Panc1 (cell line): ENCODE measurements at regions not wholly inside any gene's neighbourhood (a gene's known extent, or its start where the extent isn't known, plus 50 kb on each side); places are given as distances from the start of the nearest gene placed in this dataset.

Experiments used
- ATAC-seq: fragments of 200-7000 bp; cut with Tn5 transposase; 2 replicates; pipeline ENCODE4 v1.9.1; 2020; ENCODE audit warnings: mild to moderate bottlenecking, moderate library complexity
- BruUV-seq: library from RNA; stranded (reverse); fragments of 400-500 nt; replicated peaks from 2 replicates; lab custom pipeline; 2021; lab: Mats Ljungman, UMichigan
- CTCF ChIA-PET: fragments of 300-600 bp; sonication (Branson Sonifier 250); formaldehyde crosslinking; loops from one replicate; lab custom pipeline; 2022; ENCODE audit warnings: antibody characterized with exemption; lab: Charles Lee
- POLR2A ChIA-PET: fragments of 300-600 bp; sonication (Branson Sonifier 250); formaldehyde crosslinking; loops from one replicate; lab custom pipeline; 2022; ENCODE audit warnings: antibody characterized with exemption; lab: Charles Lee
- DNase-seq: peaks from one replicate; pipeline ENCODE4 v3.0.0-alpha.2; 2010; ENCODE audit warnings: low read depth, low spot score
- H3K27ac ChIP-seq: 2 replicates; pipeline ENCODE4 v1.5.1; 2011; ENCODE audit warnings: mild to moderate bottlenecking, low read length, inconsistent platforms
- H3K27me3 ChIP-seq: fragments of 200-500 bp; sonication (Bioruptor generic); 2 replicates; pipeline ENCODE4 v1.6.0; 2014; ENCODE audit warnings: low read length, inconsistent platforms; ENCODE audit not compliant: control insufficient read depth, insufficient read depth
- H3K36me3 ChIP-seq: fragments of 200-500 bp; sonication (Bioruptor generic); 2 replicates; pipeline ENCODE4 v1.5.1; 2014; ENCODE audit warnings: inconsistent platforms, mild to moderate bottlenecking, low read length, moderate library complexity; ENCODE audit not compliant: control insufficient read depth, insufficient read depth
- H3K4me1 ChIP-seq: 2 replicates; pipeline ENCODE4 v1.5.1; 2011; ENCODE audit warnings: inconsistent platforms, mild to moderate bottlenecking, low read length, moderate library complexity; ENCODE audit not compliant: control insufficient read depth, insufficient read depth
- H3K4me3 ChIP-seq, 2 experiments: 2 replicates each; pipeline ENCODE4 v1.5.1; 2011 to 2012; ENCODE audit warnings: low read depth in 2 of 2, low read length in 2 of 2, mild to moderate bottlenecking in 2 of 2, inconsistent platforms in 1 of 2, moderate library complexity in 1 of 2
- H3K9me3 ChIP-seq: fragments of 200-500 bp; sonication (Bioruptor generic); 2 replicates; pipeline ENCODE4 v1.5.1; 2014; ENCODE audit warnings: low read depth, mild to moderate bottlenecking, inconsistent platforms, low read length, moderate library complexity; ENCODE audit not compliant: control insufficient read depth, insufficient read depth
- POLR2AphosphoS5 ChIP-seq: IDR thresholded peaks from 2 replicates; pipeline ENCODE4 v1.6.1; 2012; ENCODE audit warnings: mild to moderate bottlenecking, low read depth, low read length, moderate library complexity
- SIN3A ChIP-seq: IDR thresholded peaks from 2 replicates; pipeline ENCODE4 v1.6.1; 2012; ENCODE audit warnings: low read depth, mild to moderate bottlenecking, low read length, moderate library complexity, borderline replicate concordance; ENCODE audit not compliant: insufficient read depth
- TCF7L2 ChIP-seq: IDR thresholded peaks from 2 replicates; pipeline ENCODE4 v1.6.1; 2011; ENCODE audit warnings: mild to moderate bottlenecking, low read depth, low read length, inconsistent platforms
- in situ Hi-C: cut with HindIII; loops from 2 replicates; pipeline ENCODE4 v1.10.0; 2016; ENCODE audit warnings: low sequenced_read_pairs, low pct_unique_long_range_greater_than_20kb
- intact Hi-C: fragments of 100-400 bp; cut with micrococcal nuclease; formaldehyde crosslinking; loops from one replicate; pipeline ENCODE4 v1.10.0; 2022; ENCODE audit not compliant: unreplicated experiment
- TF ChIP-seq, protein P1 (sequence below): fragments of 450-650 bp; IDR thresholded peaks from 2 replicates; pipeline ENCODE4 v1.5.1; 2017; ENCODE audit warnings: mild to moderate bottlenecking
- TF ChIP-seq, protein P2 (sequence below), 2 experiments: IDR thresholded peaks; 2 replicates each; pipeline ENCODE4 v1.6.1; 2011 to 2012; ENCODE audit warnings: low read depth in 2 of 2, control low read depth in 1 of 2, low read length in 1 of 2, mild to moderate bottlenecking in 1 of 2, moderate library complexity in 1 of 2; ENCODE audit not compliant: insufficient read depth in 1 of 2

DNA sequence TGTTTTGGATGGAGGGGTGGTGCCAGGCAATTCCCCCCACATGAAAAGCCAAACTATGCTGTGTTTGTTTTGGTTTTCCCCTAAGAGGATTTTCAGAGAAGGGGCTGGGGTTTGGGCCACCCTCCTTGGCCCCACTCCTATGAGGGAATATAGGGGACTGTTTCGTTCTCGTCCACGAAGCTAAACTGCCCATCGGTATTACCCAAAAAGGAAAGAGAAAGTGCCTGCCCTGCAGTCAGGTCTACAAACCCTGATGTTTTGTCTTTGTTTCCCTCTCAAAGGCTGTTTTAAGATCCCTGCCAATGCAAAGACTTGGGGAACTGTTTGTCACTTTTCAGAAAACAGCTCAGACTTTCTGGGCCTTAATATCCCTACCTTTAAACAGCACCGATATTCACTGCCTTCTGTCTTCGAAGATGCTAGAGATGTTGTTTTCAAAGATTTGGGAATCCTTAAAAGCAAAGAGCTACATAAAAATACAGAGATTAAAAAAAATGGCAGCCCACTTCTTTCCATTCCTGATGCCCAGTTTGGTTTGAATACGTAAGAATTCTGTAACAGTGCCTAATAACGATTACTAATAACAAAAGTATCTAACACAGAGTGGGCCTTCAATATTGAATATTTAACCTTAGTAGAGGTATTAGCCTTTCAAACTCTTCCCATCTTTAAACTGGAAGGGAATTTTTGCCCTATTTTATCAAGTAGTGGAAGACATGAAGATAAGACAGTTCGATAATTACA is 518.4 kb downstream of the MED13L start:
- intact Hi-C loops, result no loop called here
- Histone ChIP-seq H3K4me1 (no peaks in the 10 kb centered on the region), H3K36me3 (no peaks in the 10 kb centered on the region; the same call in 1 of the 2 replicates), H3K27me3 (peaks cover 27% of the 10 kb centered on the region), H3K27ac (no peak overlapping the region), H3K4me3 (no peak overlapping the region), H3K9me3 (no peaks in the 10 kb centered on the region)
- ATAC-seq (no peak), DNase-seq (no peak)
- CTCF ChIA-PET, result no interaction called here
- BruUV-seq, result no TSS peak
- TF ChIP-seq TCF7L2 (no peak), POLR2AphosphoS5 (no peak), SIN3A (no peak)
- TF ChIP-seq, protein P1, sequence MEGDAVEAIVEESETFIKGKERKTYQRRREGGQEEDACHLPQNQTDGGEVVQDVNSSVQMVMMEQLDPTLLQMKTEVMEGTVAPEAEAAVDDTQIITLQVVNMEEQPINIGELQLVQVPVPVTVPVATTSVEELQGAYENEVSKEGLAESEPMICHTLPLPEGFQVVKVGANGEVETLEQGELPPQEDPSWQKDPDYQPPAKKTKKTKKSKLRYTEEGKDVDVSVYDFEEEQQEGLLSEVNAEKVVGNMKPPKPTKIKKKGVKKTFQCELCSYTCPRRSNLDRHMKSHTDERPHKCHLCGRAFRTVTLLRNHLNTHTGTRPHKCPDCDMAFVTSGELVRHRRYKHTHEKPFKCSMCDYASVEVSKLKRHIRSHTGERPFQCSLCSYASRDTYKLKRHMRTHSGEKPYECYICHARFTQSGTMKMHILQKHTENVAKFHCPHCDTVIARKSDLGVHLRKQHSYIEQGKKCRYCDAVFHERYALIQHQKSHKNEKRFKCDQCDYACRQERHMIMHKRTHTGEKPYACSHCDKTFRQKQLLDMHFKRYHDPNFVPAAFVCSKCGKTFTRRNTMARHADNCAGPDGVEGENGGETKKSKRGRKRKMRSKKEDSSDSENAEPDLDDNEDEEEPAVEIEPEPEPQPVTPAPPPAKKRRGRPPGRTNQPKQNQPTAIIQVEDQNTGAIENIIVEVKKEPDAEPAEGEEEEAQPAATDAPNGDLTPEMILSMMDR, result no peak
- TF ChIP-seq, protein P2, sequence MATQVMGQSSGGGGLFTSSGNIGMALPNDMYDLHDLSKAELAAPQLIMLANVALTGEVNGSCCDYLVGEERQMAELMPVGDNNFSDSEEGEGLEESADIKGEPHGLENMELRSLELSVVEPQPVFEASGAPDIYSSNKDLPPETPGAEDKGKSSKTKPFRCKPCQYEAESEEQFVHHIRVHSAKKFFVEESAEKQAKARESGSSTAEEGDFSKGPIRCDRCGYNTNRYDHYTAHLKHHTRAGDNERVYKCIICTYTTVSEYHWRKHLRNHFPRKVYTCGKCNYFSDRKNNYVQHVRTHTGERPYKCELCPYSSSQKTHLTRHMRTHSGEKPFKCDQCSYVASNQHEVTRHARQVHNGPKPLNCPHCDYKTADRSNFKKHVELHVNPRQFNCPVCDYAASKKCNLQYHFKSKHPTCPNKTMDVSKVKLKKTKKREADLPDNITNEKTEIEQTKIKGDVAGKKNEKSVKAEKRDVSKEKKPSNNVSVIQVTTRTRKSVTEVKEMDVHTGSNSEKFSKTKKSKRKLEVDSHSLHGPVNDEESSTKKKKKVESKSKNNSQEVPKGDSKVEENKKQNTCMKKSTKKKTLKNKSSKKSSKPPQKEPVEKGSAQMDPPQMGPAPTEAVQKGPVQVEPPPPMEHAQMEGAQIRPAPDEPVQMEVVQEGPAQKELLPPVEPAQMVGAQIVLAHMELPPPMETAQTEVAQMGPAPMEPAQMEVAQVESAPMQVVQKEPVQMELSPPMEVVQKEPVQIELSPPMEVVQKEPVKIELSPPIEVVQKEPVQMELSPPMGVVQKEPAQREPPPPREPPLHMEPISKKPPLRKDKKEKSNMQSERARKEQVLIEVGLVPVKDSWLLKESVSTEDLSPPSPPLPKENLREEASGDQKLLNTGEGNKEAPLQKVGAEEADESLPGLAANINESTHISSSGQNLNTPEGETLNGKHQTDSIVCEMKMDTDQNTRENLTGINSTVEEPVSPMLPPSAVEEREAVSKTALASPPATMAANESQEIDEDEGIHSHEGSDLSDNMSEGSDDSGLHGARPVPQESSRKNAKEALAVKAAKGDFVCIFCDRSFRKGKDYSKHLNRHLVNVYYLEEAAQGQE (IDR thresholded peaks at IDR 0.05; ENCODE audit: insufficient read depth in 1 of 2, low read depth in 2 of 2, low read length in 1 of 2), result no peak
- POLR2A ChIA-PET, result no interaction called here
- in situ Hi-C loops, result no loop called here

DNA sequence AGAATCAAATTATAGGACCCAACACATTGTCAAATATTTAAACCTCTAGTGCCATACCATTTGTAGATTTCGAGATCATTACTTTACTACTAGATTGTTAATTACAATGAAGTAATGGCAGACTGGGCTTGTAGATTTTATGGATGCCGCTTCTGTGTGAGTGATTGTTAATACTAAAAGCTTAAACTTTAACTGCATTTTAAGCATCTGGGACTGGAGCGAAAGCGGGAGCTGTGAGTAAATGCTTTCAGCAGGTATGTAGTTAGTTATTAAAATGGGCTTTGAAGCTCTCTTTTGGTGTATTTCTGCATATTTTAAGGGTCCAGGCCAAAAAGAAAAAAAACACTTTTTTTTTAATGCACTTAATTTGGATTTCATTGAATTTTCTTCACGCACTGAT is 519.3 kb downstream of the MED13L start:
- Histone ChIP-seq H3K4me1 (no peaks in the 10 kb centered on the region), H3K4me3 (no peak overlapping the region), H3K36me3 (no peaks in the 10 kb centered on the region; the same call in 1 of the 2 replicates), H3K9me3 (no peaks in the 10 kb centered on the region), H3K27me3 (peaks cover 33% of the 10 kb centered on the region), H3K27ac (no peak overlapping the region)
- POLR2A ChIA-PET, result no interaction called here
- TF ChIP-seq TCF7L2 (no peak), SIN3A (no peak), POLR2AphosphoS5 (no peak)
- TF ChIP-seq, protein P1, result no peak
- TF ChIP-seq, protein P2 (IDR thresholded peaks at IDR 0.05; ENCODE audit: insufficient read depth in 1 of 2, low read depth in 2 of 2, low read length in 1 of 2), result no peak
- in situ Hi-C loops, result no loop called here
- DNase-seq (no peak), ATAC-seq (no peak)
- CTCF ChIA-PET, result interaction anchor here (0.6 kb wide), 1 partner anchor 782 kb away, joined by 4 read pairs; no protein-coding TSS in a partner anchor
- BruUV-seq, result no TSS peak
- intact Hi-C loops, result no loop called here
